Nucleus accumbens (tissue), 56 donors: ENCODE measurements at regions not wholly inside any gene's neighbourhood (a gene's known extent, or its start where the extent isn't known, plus 50 kb on each side); places are given as distances from the start of the nearest gene placed in this dataset.
A peak's percentile ranks its signal among the peaks of the same experiment; 100 is the strongest.
"Not testable (repeated sequence)": the region's sequence is repeated elsewhere in the genome, so short reads cannot be mapped to it uniquely, and the experiment has no call there.

Experiments used
- DNase-seq, 56 donors: peaks; one replicate each; lab custom pipeline; 2025; lab: John Stamatoyannopoulos, UW

DNA sequence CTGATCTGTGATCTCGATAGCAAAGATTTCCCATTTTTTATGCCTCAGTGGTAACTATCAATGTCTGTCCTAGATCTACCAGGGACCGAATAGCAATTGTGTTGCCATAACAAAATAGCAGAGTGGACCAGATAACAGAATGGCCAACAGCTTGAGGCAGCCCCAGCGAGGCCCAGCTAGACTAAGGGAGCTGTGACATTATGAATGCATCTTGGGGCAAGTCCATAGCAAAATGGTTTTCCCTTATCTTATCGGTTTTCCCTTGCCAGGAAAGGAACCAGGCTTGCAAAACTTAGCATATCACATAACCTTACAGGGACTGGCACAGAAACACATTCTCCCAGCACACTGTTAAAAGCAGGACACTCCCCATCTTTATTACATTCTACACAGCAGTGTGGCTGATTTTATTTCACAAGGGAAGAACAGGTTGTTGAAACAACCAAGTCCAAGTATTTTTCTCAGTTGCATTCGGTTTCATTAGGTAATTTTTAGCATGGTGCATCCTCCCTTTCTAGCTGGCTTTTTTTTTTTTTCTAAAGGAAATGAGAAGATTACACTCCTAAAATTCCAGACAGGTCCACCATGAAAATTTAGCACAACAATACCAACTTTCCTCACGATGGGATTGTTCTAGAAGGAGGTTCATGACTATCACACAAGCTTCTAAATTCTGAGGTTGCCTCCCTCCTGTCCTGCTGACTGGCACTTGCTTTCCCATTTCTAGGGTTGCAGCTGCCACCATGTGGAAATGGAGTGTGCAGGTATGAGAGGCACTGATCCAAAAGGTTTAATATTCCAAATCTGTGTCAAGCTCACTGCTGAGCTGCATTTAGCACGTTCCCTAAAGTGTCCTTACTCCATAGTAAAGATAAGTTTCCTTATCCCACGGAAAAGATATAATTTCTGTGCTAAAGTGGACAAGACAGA, 97.0 kb upstream of the SLC35G4 start:
- DNase-seq: peak in 4 of 56 donors; percentile 12 to 31 (median 16)

DNA sequence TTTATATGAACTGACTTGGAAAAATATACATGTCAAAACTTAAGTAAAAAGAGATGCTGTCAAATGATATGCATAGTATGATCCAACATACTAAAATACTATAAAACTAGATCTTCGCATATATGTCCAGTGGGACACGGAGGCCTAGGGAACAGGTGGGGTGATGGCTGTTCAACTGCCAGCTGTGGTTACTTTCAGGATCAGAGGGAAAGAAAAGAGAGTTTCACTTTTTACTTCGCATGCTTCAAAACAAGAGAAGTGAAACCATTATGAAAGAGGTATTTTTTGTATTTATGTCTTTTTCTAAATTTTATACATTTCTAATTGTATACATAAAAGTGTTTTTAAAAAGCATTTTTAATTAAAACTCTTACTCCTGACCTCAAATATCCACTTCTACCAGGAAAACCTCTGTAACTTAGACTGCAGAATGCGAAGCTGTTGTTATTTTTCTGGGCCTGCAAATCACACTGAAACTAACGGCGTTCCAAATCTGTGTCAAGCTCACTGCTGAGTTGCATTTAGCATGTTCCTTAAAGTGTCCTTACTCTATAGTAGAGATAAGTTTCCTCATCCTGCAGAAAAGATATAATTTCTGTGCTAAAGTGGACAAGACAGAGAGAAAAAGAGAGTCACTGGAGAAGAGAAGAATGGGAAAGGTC, 97.8 kb upstream of the SLC35G4 start:
- no peak for DNase-seq

DNA sequence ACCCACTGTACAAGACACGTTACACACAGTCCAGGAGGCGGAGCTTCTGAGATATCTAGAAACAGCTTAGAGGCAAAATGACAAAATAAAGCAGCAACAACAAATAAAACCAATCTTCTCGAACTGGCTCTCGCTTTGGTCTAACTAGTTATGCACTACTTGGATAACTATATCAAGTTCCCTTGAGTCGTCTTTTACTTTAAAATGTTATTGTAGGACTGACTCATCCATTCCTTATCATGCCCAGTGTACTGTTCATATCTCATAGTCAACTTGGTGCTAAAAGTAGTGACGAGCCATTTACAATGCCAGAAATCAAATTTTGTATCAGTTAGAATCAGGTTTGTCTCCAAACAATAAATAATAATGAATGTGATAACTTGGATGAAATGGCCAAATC, 102.5 kb upstream of the SLC35G4 start:
- no peak for DNase-seq

DNA sequence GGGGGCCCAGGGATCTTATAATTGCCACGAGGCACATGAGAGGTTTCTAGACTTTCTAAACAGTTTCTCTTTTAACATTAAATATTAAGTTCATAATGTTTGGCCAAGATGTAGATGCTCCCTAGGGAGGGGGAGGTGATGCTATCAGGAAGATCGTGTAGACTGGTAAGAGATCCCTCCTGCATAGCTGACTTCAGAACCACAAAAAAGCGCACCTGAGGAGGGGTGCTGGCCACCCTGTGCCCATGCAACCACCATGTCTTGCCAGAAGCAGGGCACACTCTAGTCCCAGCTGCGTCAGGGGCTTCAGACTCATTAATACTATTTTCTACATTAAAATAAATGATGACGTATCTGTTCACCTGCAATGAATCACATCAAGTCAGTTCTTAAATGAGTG, 103.4 kb upstream of the SLC35G4 start:
- DNase-seq: no peak

DNA sequence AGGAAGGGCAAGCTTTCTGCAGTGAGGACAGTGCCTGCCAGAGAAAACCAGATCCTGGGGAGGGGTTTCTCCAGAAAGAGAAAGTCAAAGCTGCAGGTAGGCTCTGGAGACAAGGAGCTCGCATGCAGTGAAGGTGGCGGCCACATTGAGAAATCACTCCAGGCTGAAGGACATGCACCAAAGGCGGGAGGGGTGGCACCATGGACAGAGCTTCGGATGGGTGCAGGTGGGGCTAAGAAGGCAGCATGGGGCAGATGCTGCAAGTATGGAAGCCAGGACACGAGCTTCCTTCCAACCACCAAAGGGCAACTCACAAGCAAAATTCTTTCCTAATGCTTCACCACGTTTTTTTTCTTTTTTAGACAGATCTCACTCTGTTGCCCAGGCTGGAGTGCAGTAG, 104.4 kb upstream of the SLC35G4 start:
- DNase-seq: no peak

DNA sequence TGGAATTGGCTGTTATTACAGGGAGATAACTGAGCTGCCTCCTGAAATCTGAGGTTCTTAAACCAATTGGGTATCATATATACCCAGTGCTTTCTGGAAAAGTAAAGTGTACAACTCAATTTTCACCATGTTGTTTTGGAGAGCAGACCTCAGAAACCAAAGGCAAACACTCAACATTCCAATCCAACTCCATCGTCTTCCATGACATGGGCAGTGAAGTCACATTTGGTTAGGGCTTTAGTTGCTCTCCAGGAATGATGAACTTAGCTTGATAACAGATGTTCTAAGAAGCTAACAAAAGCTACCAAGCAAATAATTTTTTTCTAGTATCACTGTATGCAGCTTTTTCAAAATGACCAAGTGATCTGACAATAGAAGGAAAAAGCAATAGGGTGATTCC, 107.0 kb upstream of the SLC35G4 start:
- no peak for DNase-seq

DNA sequence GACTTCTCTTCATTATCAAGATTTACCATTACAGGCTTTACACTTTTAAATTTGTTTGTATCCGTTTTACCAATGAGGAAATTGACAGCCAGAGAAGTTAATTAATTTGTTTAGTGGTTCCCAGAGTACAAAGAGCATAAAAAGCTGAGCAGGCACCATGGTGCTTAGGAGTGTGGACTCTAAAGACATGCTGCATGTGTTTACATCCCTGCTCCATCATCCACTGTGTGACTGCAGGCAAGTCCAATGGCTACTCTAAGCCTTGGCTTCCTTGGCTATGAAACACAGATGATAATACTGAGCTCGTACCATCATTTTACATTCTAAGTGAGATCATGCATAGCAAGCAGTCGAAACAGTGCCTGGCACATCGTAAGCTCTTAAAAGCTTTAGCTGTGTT, 108.0 kb upstream of the SLC35G4 start:
- DNase-seq: no peak

DNA sequence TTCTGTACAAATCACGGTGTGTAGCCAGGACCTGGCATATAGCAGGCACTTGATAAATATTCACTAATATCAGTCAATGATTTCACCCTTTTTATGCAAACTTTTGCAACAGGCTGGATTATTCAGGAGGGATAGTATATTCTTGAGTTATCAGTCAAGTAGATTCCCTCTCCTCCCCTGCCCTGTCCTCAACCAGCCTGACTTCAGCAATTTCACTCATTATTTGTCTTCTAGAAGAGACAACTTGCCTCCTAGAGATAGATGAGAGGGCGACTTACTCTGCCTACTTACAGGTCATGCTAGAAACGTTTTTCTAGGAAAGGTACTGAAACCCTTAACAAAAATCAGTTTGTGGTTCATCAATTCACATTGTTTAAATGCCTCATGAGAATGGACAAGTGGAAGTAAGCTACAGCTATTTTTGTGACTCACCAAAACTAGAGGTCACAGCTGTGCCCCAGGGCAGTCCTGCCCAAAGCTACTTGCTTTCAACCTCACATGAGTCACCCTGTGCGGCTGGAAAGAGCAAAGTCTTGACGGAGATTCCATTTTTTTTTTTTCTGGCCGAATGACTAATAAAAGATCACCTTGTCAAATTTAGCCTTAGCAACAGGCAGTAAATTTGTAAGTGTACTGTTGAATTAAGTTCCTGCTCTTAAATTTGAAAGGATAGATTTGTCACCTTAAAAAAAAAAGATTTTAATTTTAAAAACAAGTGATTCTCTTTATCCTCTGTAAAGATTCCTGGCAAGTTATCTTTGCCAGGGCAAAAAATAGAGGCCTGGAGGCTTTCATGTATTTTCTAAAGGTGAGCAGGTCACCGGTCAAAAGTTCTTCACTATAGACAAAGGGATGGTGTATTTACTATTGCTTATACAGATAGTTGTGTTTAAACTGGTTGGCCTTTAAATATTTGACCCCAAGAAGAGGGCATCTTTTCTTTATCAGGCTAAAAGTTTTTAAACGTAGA, 109.0 kb upstream of the SLC35G4 start:
- no peak for DNase-seq

DNA sequence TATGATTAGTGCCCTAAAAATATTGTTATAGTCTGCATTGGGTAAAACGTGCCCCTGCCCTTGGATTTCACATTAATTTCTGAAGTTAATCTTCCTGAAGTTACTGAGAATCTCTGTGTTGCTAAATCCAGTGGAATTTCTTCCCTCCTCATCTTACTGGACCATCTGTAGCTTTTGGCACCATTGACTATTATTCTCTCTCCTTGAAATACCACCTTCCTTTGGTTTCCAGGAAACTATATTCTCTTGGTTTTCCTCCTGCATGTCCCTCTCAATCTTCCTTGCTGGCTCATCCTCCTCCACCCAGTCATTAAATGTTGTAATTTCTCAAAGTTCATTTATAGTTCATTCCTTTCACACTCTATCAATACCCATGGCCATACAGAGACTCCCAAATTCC, 110.6 kb upstream of the SLC35G4 start:
- no peak for DNase-seq

DNA sequence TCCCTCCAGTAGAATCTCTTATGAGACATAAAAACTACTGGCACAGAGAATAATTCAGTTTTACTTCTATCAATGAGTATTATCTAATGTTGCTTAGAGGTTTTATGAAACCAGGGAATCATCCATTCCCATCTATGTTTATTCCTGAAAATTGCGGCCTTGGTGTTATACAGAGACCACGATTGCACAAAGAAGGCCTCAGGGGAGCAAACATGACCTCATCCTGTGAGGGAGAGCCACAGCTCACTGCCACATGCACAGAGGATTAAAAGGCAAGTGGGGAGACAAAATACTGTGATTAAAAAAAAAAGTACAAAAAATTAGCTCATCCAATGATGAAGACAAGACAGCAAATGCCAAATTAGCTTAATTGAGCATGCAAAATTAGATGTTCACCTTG, 111.8 kb upstream of the SLC35G4 start:
- no peak for DNase-seq

DNA sequence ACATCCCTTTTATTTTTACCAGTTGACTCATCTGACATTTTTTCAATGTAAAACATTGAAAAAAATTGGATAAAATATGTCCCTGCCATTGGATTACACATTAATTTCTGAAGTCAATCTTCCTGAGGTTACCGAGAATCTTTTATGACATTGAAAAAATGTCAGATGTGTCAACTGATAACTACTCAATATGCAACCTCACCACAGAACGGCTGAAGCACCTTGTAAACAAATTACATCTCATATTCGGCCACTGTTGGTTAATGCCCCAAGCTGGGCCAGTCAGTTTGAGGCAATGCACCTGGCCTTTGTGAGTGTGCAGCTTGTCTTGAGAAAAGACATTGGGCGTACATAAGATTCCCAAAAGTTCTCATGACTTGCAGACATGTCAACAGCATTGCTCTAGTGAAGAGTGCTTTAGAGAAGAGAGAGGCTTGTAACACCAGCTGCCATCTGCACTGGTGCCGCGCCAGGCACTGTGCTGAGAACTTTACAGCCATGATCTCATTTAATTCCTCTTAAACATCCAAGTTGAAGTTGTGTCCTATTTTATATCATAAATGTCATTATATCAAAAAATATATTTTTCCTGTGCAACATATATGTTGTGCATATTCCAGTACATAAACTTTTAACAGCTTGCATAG, 112.7 kb upstream of the SLC35G4 start:
- no peak for DNase-seq

DNA sequence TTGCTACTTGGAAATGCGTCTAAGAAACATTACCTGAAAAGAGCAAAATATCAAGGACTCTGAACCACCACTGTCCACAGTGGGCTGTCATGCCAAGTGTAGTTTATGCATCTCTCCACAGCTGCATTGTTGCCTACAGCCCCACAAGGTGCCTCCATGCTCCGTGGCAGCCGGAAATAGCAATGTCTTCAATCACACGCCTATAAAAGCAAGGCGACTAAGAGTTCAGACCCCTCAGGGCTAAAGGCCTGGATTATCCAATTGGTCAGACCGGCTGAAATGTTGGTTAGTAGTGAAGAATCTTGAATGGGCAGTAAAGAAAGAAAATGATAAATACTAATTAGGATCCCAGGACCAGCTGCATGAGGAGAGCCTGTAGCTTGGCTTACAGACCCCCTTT, 114.0 kb upstream of the SLC35G4 start:
- no peak for DNase-seq

DNA sequence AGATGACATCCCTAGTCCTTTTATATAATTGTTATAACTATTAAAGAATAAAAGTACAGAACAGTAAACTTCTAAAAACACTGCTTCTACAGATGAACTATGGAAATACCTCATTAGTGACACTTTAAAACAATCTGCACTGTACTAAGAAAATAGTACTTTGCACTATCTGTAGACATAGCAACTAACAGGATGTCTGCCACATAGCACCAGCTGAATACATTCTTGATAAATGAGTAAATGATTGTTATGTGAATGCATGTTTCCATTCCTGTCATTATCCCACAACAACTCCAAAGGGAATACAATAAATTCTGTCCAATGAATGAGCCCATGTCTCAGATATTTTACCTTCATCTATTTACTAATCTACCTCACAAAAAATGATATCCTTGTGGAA, 115.3 kb upstream of the SLC35G4 start:
- DNase-seq: no peak

DNA sequence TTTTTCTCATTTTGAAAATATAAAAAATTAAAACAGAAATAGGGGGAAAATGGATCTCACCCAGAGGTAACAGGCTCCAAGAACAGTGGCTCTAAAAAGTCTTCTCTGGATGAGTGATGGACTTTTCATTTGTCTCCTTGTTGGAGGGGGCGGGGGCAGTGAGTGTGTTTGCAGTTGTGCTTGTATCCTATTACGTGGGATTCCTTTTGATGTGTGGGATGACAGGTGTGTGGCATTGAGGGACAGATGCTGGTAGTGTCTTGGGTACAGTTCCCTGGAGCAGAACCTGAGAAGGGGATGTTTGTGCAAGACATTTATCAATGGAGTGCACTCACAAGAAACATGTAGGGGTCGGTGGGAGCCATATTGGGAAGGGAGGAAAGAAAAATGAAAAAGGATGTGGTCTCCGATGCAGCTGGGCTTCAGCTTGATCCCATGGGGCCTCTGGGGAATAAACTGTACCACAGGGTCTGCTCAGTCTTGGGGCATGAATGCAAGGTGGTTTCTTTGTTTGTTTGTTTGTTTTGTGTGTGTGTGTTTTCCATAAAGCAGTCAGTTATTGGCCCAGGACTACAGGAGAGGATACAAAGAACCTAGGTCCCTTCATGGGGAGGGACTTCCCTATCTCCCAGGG, 120.0 kb upstream of the SLC35G4 start:
- no peak for DNase-seq

DNA sequence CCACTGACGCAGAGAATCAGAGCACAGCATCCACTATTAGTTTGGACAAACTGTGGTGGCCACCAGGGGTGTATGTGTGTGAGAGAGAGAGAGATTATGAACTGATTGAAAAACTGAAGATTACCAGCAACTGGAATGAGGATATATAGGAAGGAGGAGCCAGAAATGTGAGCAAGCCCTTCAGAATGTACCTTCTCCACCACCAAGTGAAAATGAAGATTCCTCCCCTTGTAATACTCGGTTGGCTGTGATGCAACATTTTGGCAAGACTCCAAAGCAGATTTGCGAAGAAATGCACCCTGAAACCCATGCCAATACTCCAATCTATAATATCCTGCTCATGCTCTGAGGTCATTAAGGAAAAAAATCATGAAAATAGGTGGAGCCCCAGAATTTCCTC, 121.2 kb upstream of the SLC35G4 start:
- DNase-seq: no peak

DNA sequence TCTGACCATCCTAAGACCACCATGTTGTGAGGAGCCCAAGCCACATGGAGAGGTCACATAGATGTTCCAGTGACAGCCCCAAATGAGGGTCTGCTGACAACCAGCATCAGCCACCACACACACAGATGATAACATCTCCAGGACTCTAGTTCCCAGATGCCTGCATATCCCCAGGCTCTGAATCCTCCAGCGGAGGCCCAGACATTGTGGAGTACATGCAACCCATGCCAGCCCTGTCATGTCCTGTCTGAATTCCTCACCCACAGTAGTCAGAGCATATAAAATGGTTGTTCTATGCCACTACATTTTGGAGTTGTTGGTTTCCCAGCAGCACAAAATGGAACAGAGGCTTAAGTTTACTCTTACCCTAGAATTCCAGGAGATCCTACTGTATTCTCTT, 122.0 kb upstream of the SLC35G4 start:
- no peak for DNase-seq

DNA sequence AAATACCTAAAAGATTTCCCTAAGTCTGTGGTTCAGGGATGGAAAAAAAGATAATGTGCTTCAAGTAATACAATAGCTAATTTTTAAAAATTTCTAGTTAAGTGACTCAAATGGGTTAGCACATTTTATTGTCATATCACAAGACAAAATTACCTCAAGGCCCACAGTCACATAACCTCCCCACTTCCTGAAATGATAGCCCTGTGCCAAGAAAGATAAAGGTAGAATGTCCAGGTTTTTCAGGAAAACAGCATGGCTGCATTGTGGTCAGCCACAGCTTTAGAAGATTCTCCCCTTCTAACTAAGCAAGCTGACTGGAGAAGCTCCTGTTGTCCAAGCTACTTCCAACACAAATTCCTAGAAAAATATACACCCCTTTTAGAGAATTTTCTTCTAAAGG, 127.1 kb upstream of the SLC35G4 start:
- no peak for DNase-seq

DNA sequence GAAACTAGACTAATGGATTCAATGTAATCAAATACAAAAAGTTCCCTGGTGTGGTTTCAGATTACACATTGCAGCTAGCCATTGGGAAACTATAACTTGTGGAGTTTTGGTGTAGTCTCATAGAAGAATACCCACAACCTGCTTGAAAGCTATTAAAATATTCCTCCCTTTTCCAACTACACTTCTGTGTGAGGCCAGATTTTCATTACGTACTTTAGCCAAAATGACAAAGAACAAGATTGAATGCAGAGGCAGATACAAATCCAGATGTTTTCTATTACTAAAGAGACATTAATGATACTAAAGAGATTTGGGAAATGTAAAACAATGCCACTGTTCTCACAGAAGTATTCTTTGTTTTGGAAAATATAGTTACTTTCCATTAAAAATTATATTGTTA, 128.7 kb upstream of the SLC35G4 start:
- no peak for DNase-seq

DNA sequence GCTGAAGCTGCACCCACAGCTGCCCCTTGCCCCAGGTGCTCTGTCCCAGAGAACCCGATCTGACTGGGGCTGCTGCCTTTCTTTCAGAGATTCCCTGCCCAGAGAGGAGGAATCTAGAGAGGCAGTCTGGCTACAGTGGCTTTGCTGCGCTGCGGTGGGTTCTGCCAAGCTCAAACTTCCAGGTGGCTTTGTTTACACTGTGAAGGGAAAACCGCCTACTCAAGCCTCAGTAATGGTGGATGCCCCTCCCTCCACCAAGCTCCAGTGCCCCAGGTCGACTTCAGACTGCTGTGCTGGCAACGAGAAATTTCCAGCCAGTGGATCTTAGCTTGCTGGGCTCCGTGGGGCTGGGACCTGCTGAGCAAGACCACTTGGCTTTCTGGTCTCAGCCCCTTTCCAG, 130.4 kb upstream of the SLC35G4 start:
- DNase-seq: not testable (repeated sequence)

DNA sequence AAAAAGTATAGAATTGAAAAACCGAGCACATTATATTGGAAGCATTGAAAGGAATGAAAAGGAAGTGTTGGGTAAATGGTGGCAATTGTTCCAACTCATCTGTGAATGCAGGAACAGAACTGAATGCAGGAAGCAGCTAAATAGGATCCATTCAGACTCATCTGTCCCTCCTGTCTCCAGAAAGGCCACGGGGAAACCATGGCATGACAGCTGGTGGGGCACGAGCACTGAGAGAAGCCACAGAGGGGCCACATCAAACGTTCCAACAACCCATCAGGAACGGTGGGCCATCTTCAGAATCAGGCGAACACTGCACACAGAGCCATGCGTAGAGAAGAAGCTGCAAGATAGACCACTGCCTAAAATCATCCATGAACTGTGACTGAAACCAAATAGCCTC, 138.5 kb upstream of the SLC35G4 start:
- peak in 3 of 56 donors; percentile 2 to 6 (median 3) for DNase-seq
